ENCODE measurements at regions not wholly inside any gene's neighbourhood (a gene's known extent, or its start where the extent isn't known, plus 50 kb on each side); places are given as distances from the start of the nearest gene placed in this dataset.
"Not testable (repeated sequence)": the region's sequence is repeated elsewhere in the genome, so short reads cannot be mapped to it uniquely, and the experiment has no call there.

DNA sequence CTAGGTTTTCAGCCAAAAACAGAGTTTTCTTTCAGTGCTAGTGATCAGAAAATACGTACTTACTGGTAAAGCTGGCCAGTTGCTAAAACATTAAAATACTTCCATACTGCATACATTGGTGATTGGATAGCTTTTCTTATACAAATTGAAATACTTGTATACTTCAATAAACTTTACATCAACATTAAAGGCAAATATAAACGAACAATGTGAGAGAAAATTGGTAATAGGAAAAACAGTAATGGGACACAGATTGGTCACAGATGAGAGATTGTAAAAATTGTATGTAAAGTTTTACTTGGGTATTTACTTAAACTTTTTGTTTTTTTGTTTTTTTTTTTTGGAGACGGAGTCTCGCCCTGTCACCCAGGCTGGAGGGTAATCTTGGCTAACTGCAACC is 391.7 kb downstream of the TFEC start:
- no peak for DNase-seq

DNA sequence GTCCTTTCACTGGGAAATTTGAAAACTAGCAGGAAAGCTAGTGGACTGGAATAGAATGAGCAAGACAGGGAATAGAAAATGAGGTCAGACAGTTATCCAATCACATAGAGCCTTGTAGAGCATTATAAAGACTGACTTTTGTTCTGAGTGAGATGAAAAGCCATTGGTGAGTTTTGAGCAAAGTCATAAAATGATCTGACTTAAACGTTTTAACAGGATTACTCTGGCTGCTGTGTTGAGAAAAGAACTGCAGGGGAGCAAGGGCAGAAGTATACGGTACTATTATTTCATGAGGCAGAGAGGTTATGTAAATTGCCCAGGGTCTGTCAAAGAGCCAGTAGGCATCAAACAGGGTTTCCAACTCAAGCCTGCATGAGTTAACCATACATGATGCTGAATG is 393.4 kb downstream of the TFEC start:
- DNase-seq: no peak

DNA sequence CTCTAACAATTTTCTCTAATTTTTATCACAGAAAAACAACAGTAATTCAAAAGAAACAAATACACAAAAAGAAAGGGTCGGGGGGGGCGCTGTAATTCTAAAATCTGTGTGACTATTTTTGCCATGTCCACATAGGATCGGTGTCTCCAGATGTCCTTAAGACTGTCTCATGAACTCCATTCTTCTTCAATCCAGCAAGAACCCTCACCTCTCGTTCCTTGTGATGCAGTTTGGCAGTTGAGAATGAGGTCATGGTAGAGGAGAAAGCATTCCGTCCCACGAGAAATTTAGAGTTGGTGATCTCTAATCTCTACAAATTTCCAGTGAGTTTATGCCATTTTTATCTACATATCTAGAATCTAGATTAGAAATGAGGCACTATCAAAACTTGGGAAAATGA is 394.7 kb downstream of the TFEC start:
- no peak for DNase-seq

DNA sequence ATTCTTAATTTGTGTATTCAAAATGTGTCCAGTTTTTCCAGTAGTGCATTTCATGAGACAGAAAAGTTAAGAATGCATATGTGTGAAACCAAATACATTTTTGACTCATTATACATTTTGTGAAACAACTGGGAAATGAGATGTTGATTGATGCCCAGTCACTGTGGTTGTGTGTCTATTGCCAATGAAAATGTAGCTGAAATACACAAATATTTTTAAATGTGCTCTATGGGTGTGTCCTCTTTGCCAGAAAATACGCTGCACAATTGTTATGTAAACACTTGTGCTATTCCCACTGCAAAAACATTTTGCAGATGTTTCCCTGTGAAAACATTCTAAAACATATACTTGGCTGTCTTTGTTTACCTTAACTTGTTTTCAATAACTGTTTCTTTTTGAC is 395.2 kb downstream of the TFEC start:
- no peak for DNase-seq

DNA sequence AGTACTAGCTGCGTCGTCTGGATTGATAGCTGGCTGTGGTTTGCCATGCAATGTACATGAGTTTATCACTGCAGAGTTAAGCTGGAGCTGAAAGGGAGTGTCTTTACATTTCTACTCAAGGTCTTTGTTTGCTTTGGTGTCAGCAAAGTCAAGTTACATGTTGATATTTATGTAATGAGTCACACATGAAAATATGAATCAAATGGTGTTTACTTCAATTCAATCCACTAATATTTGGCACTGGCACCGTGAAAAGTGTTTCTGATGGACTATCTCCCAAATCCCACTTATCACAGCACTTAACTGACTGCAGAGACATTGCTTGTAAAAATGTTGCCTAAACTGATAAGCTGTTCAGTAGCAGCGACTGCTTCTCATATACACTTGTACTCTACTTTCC is 395.9 kb downstream of the TFEC start:
- DNase-seq: no peak

DNA sequence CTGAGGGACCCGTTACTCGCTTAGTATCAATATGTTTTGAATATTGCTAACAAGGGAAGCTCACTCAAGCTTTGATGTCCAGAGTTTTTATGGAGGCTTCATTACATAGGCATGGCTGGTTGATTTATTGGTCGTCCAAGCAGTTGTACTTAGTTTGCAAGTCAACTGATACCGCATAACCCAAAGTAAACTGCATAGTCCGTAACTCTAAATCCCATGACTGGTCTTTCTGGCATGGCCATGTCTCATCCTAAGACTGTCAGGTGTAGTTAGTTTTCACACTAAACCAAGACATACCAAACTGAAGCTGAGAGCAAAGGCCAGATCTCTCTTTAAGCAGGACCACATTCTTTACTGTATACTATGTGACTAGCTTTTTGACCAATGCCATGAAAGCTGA is 397.9 kb downstream of the TFEC start:
- no peak for DNase-seq

DNA sequence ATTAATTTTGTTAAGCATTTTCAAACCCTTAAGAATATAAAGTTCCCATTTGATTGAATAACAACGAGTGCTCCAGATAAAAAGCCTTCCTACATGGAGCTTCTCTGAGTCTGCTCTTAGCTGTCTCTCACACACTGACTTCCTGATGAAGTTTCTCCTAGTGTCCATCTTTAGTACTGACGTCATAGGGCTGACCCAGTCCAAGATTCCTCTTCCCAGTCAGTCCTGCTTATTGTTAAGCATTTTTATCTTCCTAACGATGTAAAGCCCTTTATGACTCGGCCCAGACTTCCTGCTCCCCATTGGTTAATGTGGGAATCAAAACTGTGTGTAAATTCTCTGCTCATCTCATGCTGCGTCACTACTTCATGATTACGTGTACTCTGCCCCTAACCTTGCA is 398.8 kb downstream of the TFEC start:
- DNase-seq: no peak

DNA sequence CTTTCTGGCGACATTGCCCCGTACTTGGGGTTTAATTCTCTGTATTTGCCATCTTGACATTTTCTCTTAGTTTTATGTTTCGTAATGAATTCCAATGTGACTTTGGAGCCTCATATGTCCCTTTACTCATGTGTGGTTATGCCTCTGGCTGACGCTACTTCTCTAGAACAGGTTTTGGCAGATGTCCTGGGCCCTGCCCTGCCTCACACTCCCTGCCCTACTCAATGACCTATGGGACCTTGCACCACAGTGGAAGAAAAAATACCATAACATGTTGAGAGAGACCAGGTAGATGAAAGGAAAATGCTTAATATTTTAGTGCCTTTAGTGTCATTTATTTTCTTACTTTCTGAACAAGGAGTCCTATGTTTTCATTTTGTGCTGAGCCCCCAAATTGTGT is 400.5 kb downstream of the TFEC start:
- no peak for DNase-seq

DNA sequence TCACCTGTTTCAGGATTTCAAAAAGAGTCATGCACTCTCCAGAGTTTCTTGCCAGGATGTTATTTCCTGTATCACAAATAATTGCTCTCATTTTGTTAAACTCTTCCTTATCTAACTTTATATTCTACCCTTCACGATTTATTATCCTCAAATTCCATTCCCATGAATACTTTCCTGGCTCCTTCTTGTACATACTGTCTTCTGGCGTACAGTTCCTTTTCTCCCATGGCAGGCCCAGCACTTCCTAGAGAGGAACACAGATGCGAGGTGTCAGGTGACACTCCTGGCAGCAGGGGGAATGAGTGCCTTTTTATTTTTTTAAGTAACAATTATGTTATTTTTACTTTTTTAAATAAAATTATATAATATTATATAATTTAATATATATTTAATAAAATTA is 411.9 kb downstream of the TFEC start:
- DNase-seq: no peak

DNA sequence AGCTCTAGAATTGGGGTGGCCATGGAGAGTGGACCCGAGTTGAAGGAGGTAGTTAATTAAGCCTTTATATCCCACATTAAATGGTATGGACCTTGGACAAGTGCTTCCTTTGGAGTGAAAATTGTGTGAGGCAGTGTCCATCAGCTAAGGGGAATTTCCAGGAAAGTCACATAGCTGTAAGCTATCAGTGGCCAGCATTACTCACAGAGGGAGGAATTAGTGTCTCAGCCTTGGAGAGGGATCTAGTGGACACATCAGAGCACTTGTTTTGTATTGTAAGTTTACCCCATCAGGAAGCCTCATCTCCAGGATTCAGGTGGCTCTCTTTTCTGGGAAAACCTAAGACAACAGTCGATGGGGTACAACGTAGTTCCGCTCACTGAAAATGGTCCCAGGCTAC is 416.7 kb downstream of the TFEC start:
- no peak for DNase-seq

DNA sequence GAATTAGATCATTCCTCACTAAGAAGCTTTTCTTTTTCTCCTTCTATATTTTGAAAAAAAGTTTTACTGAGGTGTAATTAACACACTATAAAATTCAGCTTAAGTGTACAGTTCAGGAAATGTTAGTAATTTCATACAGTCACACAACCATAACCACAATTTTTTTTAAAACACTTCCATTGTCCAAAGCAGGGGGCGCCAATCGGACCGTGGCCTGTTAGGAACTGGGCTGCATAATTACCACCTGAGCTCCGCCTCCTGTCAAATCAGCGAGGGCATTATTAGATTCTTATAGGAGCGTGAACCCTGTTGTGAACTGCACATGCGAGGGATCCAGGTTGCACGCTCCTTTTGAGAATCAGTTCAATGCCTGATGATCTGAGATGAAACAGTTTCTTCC is 427.1 kb downstream of the TFEC start:
- DNase-seq: no peak

DNA sequence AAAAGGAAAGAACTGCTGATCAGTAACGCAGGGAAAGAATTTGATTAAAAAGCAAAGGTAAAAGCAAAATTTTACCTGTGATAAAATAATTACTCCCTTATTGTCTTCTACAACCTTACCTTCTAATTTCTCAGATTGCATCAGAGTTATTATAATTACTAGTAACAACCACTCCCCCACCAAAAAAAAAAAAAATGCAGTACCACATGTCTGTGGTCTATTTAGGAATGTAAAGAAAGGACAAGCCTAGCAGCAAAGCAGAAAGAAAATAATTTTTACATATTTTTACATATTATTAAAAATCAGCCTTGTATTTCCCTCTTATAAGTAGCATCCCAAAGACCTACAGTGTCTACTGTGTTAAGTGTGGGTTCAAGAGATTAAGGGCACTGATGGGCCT is 430.4 kb downstream of the TFEC start:
- no peak for DNase-seq

DNA sequence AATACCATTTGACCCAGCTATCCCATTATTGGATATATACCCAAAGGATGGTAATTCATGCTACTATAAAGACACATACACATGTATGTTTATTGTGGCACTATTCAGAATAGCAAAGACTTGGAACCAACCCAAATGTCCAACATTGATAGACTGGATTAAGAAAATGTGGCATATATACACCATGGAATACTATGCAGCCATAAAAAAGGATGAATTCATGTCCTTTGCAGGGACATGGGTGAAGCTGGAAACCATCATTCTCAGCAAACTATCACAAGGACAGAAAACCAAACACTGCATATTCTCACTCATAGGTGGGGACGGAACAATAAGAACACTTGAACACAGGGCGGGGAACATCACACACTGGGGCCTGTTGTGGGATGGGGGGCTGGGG is 431.4 kb downstream of the TFEC start:
- not testable (repeated sequence) for DNase-seq

DNA sequence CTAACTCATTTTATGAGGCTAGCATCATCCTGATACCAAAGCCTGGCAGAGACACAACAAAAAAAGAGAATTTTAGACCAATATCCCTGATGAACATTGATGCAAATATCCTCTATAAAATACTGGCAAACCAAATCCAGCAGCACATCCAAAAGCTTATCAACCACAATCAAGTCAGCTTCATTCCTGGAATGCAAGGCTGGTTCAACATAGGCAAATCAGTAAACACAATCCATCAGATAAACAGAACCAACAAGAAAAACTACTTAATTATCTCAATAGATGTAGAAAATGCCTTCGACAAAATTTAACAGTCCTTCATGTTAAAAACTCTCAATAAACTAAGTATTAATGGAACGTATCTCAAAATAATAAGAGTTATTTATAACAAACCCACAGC is 433.3 kb downstream of the TFEC start:
- not testable (repeated sequence) for DNase-seq

DNA sequence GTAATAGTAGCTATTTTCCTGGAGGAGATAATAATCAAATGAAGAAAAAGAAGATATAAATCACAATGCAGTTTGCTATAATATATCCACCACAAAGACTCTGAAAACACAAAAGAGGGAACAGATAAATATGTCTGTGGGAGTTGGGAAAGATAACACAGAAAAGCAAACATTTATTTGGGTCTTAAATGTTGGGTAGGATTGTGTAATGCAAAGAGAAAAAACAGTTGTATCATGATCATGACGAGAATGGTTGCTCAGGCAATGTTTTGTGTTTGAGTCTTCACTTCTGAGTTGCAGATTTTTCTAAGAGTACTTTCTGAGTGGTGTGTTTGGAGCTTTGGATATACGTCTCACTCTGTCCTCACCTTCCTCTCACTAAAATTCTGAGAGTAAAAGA is 437.5 kb downstream of the TFEC start:
- no peak for DNase-seq

DNA sequence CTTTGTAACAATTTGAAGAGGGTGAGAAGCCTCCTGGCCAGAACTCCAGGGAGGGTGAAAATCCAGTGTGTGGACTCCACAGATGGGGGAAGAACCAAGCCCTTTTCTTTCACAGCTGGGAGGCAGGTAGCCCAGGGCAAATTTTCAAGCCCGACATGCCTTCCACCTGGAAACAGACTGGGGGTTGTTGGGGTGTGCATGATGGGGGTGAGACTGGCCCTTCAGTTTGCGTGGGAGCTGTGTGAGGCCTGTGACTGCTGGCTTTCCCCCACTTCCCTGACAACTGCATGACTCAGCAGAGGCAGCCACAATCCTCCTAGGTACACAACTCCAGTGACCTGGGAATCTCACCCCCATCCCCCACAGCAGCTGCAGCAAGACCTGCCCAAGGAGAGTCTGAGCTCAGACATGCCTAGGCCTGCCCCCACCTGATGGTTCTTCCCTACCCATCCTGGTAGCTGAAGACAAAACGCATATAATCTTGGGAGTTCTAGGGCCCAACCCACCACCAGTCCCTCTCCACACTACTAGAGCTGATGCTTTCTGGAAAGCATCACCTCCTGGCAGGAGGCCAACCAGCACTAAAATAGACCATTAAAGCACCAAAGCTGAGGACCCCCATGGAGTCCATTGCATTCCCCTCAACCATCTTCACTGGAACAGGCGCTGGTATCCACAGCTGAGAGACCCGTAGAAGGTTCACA is 445.4 kb downstream of the TFEC start:
- no peak for DNase-seq

DNA sequence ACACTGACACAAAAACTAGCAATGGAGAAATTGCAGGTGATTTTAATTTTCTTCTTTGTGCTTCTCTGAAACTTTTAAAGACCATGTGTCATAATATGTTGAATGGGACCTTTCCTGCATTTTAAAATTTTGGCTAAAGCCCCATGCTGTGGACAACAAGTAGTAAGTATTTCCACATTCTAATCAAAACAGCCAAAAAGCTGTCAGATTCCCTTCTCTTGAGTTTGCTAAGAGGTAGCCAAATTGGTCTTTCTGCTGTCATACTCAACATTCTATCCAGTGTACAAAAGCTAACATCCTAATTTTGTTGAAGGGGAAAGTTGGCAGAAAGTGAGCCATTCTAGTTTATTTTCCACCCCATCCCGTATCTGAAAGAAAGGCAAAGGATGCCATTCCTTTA is 447.6 kb downstream of the TFEC start:
- no peak for DNase-seq

DNA sequence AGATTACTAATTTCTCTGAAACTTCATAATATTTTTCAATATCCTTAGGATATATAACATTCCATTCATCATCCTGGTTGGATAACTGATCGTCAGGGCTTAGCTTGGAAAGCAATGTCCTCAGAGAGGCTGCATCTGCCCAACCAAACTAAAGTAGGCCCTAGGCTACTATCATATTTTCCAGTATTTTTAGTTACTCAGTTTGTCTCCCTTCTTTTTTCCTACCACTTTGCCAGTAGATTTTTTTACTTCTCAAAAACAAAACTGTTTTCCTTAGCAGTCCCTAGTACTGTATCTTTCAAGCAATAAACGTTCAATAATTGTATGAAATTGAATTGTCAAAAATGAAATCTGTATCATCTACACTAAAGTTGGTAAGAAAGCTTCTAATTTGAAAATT is 452.0 kb downstream of the TFEC start:
- no peak for DNase-seq

DNA sequence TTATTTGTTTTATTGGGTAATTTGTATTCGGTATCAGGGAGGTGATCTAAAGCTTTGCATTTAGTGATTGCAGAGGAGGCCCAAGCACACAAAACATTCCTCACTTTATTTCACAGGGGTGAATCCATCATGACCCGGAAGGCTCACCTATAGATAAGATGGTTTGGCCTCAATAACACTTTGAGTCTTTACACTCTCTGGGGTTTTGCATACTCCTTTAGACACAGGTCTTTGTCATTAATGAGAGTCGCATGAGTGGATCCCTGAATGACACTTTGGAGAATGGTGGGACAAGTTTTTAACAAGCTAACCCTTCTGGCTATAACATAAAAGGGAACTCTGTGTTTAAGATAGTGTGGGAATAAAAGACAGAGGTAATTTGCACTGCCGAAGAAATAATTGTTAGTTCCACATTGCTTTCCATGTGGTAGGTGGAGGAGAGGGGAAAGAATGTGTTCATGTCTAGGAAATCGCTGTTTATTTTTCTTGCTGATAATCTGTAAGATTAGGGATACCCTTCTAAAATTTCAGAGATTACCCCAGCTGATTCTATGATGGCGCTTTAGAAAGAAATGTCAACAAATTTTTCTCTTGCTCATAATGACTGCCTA is 455.8 kb downstream of the TFEC start:
- no peak for DNase-seq

DNA sequence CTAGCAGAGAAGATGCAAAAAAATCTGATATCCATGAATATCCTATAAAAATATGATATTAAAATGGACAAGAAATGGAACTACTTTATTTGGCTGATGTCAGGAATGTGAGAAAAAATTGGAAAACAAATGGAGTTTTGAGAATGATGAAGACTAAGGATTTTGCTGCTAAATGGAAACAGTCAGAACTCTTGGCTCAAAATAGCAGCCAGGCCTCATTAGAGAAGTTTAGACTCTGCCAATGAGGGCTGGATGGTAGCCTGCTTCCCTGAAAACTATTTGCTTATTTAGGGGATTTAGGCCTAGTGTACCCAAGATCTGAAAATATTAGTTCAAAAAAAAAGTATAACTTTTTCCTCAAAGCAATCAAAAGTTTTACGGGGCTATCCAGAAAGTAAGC is 458.5 kb downstream of the TFEC start:
- DNase-seq: no peak

DNA sequence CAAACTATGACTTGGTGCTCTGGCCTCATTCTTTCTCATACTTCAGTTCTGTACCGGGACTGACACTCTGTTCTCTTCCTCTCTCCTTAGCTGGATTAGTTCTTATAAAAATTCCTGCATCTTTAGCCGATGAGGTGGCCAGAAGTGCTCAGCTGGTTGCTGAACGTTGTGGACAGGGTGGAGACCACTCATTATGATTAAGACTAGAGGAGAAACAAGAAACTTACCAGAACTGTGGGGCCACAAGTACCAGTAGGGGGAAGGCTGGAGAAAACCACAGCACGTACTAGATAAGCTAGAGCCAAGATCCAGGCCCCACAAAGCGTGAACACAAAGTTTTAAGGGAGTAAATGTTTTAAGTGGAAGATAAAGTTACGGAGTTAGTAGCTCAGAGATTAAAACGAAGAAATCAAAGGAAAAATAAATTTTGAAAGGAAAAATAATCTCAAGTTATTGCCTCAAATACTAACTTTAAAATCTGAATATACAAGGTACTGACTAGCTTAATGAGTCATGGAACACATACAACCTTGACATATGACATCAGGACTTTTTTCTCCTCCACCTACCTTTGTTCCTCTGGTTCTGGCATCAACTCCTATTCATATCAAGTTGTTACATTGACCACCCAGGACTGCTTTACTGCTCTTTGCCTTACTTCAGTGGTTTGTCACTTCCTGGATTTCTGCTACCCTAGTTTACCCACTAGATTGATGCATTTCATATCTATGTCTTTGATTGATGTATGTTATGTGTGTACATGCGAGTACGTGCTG is 469.0 kb downstream of the TFEC start:
- DNase-seq: no peak

DNA sequence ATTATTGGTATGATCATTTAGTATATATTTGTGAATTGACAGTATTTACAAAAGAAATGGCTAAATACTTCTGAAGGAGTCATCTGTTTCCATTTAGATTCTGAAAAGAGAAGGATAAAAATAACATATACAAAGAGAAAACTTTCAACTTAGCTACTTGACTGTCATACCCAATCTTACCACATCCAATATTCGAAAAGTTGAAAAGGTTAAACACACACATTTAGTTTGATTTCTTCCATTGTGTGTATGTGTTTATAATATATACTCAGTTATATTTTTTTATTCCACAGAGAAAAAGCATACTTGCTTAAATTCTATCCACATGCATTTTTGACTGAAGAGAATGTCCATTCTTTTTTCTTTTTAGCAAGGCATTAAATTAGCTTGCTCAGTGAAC is 470.7 kb downstream of the TFEC start:
- no peak for DNase-seq

DNA sequence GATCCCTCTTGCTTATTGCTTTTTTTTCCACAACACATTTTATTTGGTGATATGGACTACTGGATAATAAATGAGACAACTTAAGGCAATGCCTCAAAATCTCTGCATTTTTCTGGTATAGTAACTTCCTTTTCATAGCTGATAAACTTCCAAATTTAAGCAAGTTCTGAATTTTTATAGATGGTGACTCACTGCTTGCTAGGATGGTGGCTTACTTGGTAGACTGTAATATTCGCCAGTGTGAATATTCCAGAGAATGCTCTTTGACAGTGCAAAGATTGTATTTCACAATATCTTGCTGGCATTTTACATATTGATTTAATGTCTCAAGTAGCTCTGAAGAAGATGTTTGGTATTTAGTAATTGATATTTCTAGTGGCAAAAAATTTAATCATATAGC is 472.4 kb downstream of the TFEC start:
- no peak for DNase-seq

DNA sequence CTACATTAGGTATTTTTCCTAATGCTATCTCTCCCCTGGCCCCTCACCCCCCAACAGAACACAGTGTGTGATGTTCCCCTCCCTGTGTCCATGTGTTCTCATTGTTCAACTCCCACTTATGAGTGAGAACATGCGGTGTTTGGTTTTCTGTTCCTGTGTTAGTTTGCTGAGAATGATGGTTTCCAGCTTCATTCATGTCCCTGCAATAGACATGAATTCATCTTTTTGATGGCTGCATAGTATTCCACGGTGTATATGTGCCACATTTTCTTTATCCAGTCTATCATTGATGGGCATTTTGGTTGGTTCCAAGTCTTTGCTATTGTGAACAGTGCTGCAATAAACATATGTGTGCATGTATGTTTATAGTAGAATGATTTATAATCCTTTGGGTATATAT is 473.3 kb downstream of the TFEC start:
- DNase-seq: not testable (repeated sequence)

DNA sequence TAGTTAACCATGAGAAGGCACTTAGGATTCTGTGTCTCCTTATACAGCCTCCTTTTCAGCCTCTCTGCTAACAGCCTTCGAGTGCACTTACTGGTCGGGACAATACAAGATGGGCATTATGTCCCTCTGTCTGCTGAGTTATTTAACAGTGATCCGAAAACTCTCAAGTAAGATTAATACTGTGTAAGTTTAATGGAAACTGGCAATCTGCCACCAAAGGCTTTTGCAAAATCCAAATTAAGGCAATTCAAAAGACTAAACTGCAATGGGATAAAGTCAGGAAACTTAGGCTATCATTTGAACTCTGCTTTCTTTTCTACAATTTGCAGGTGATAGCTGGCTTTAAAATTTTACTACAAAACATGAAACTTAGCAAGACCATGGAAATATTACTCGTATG is 477.8 kb downstream of the TFEC start:
- no peak for DNase-seq

All from SW 1271 (cell line).